T-helper 17 cell (primary cell): ENCODE measurements at regions not wholly inside any gene's neighbourhood (a gene's known extent, or its start where the extent isn't known, plus 50 kb on each side); places are given as distances from the start of the nearest gene placed in this dataset.
A peak's percentile ranks its signal among the peaks of the same experiment; 100 is the strongest.
"Not testable (repeated sequence)": the region's sequence is repeated elsewhere in the genome, so short reads cannot be mapped to it uniquely, and the experiment has no call there.

Experiments
- ATAC-seq: fragments of 150-1000 bp; cut with Tn5 transposase; 2 replicates; pipeline ENCODE4 v1.10.0; 2021; ENCODE audit warnings: mild to moderate bottlenecking, moderate library complexity
- DNase-seq, 3 donors: peaks; one replicate each; pipeline versions ENCODE4 v3.0.0 to v3.0.0-alpha.2; 2020 to 2021
- H3K9me3 ChIP-seq: one replicate; pipeline ENCODE4 v1.7.0; 2013; ENCODE audit warnings: low read length, mild to moderate bottlenecking; ENCODE audit not compliant: control insufficient read depth, poor library complexity, severe bottlenecking
- H3K27ac Mint-ChIP-seq: one replicate; pipeline ENCODE4 v1.8.0; 2022; ENCODE audit warnings: mild to moderate bottlenecking, moderate library complexity, mixed read lengths
- H3K27me3 Mint-ChIP-seq: one replicate; pipeline ENCODE4 v1.8.0; 2022; ENCODE audit warnings: mixed read lengths
- H3K36me3 Mint-ChIP-seq: one replicate; pipeline ENCODE4 v1.8.0; 2022; ENCODE audit warnings: low read depth, mixed read lengths
- H3K4me1 Mint-ChIP-seq: one replicate; pipeline ENCODE4 v1.8.0; 2022; ENCODE audit warnings: mild to moderate bottlenecking, mixed read lengths
- H3K4me3 Mint-ChIP-seq: one replicate; pipeline ENCODE4 v1.8.0; 2022; ENCODE audit warnings: mild to moderate bottlenecking, moderate library complexity, mixed read lengths

DNA sequence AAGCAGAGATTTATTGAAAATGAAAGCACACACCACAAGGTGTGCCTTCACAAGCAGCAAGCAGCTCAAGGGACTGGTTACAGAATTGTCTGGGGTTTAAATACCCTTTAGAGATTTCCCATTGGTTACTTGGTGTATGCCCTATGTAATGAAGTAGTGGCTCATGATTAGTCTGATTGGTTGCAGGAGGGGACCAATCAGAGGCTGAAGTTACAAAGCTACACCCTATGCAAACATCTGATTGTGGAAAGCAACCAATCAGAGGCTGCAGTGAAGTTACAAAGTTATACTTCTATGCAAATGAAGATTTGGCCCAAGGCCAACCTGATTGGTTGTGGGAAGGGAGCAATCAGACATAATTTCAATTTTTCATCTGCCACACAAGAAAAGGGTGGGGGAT lies 119.9 kb downstream of the C9orf152 start:
- Mint-ChIP-seq H3K27me3 (no peaks in the 10 kb centered on the region), H3K36me3 (peaks cover 7% of the 10 kb centered on the region), H3K27ac (peak overlapping the region; percentile 12), H3K4me3 (no peak overlapping the region), H3K4me1 (peaks cover 22% of the 10 kb centered on the region)
- DNase-seq (no peak), ATAC-seq (no peak)
- H3K9me3 ChIP-seq, result no peaks in the 10 kb centered on the region

DNA sequence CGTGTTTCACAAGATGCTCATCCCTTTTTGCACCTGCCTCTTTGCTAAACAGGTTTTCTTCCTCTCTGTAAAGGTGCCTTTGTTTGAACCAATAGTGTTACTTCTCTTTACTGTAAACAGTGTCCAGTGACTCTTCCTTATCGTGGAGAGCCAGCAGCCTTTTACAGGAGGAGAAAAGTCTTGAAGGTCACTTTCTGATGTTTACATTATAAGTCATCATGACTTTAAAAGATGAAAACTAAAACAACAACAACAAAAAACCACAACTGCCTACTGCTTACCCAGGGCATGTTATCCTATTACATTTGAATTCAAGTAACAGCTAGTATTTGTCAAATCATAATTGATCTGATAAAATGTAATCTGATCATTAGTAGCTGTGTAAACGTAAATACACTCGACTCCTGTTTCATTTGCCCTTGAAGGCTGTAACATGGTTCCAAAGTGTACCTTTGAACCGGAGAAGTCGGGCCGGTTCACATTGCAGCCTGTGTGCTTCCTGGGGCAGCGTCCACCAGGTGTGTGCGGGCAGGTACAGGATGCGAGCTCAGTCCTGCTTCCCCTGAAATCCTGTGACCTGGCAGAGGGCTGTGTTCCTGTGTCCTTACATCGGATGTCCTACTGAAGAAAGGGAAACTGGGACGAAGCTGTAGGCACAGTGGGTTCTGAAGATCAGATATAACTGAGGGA lies 118.1 kb downstream of the C9orf152 start:
- DNase-seq (no peak), ATAC-seq (no peak)
- Mint-ChIP-seq H3K27me3 (no peaks in the 10 kb centered on the region), H3K4me3 (no peak overlapping the region), H3K27ac (no peak overlapping the region), H3K36me3 (peaks cover 8% of the 10 kb centered on the region), H3K4me1 (peaks cover 23% of the 10 kb centered on the region)
- no peaks in the 10 kb centered on the region for H3K9me3 ChIP-seq

- ATAC-seq (no peak), DNase-seq (no peak)
- Mint-ChIP-seq H3K27me3 (no peaks in the 10 kb centered on the region), H3K4me1 (peaks cover 18% of the 10 kb centered on the region), H3K27ac (no peak overlapping the region), H3K4me3 (no peak overlapping the region), H3K36me3 (peaks cover 8% of the 10 kb centered on the region)
- no peaks in the 10 kb centered on the region for H3K9me3 ChIP-seq
These were observed 115.2 kb downstream of the C9orf152 start for GRCh38 chr9:110092792-110093191.

DNA sequence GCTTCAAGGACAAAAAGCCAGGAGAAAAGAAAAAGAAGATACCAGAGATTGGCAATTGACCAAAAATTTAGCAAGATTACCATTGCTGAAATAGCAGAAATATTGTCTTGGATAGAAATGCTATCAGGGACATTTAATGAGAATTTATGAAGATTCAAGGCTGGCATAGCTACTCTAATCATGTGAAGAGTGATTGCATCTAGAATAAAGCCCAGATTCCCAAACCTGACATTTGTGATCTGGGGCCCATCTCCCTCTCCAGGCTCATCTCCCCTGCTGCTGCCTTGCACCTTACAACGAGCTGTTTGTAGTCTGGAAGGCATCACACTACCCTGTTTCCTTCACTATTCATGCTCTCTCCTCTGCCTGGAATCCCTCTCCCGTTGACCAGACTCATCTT lies 114.5 kb downstream of the C9orf152 start:
- Mint-ChIP-seq H3K36me3 (peaks cover 7% of the 10 kb centered on the region), H3K4me3 (no peak overlapping the region), H3K4me1 (peaks cover 14% of the 10 kb centered on the region), H3K27ac (no peak overlapping the region), H3K27me3 (no peaks in the 10 kb centered on the region)
- H3K9me3 ChIP-seq, result no peaks in the 10 kb centered on the region
- DNase-seq, result no peak
- ATAC-seq, result no peak

- H3K4me3 Mint-ChIP-seq, result no peak overlapping the region
- H3K27ac Mint-ChIP-seq, result no peak overlapping the region
- H3K9me3 ChIP-seq, result no peaks in the 10 kb centered on the region
- ATAC-seq (no peak), DNase-seq (no peak)
- H3K36me3 Mint-ChIP-seq, result peaks cover 7% of the 10 kb centered on the region
- H3K4me1 Mint-ChIP-seq, result peaks cover 13% of the 10 kb centered on the region
- H3K27me3 Mint-ChIP-seq, result no peaks in the 10 kb centered on the region
These were observed 114.1 kb downstream of the C9orf152 start for GRCh38 chr9:110093871-110094270.

DNA sequence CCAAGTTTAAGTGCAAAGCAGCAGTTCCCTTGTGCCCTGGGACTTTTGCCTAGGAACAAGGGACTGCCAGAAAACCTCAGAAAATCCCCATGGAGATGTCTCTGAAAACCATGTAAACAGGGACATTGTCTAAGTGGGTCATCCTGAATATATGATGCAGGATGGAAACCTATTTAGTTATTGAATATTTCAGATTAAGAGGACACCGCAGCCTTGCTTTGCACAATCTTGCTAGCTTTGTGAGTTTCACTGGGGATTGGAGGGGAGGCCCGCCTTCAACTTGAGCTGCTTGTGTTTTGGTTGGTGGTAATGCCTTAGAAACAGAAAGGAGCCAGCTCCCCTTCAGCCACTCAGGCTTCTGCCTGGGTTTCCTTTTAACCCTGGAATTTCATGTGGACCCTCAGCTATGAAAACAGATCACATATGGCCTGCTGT lies 112.8 kb downstream of the C9orf152 start:
- peaks cover 7% of the 10 kb centered on the region for H3K36me3 Mint-ChIP-seq
- H3K27me3 Mint-ChIP-seq, result no peaks in the 10 kb centered on the region
- no peak overlapping the region for H3K4me3 Mint-ChIP-seq
- peaks cover 12% of the 10 kb centered on the region for H3K4me1 Mint-ChIP-seq
- no peaks in the 10 kb centered on the region for H3K9me3 ChIP-seq
- H3K27ac Mint-ChIP-seq, result no peak overlapping the region
- DNase-seq (no peak), ATAC-seq (no peak)

- Mint-ChIP-seq H3K27me3 (no peaks in the 10 kb centered on the region), H3K4me1 (peaks cover 9% of the 10 kb centered on the region), H3K36me3 (peaks cover 7% of the 10 kb centered on the region), H3K27ac (no peak overlapping the region), H3K4me3 (no peak overlapping the region)
- DNase-seq (no peak), ATAC-seq (no peak)
- H3K9me3 ChIP-seq, result no peaks in the 10 kb centered on the region
These were observed 112.2 kb downstream of the C9orf152 start for GRCh38 chr9:110095776-110096175.

GRCh38 chr9:110096674-110097073 lies 111.3 kb downstream of the C9orf152 start:
- H3K4me3 Mint-ChIP-seq, H3K4me1 Mint-ChIP-seq, H3K27me3 Mint-ChIP-seq, H3K36me3 Mint-ChIP-seq, H3K27ac Mint-ChIP-seq, H3K9me3 ChIP-seq, ATAC-seq, DNase-seq: not testable (repeated sequence)

GRCh38 chr9:110099236-110100095 lies 108.5 kb downstream of the C9orf152 start:
- H3K9me3 ChIP-seq, result no peaks in the 10 kb centered on the region
- Mint-ChIP-seq H3K27ac (no peak overlapping the region), H3K4me3 (no peak overlapping the region), H3K4me1 (peaks cover 9% of the 10 kb centered on the region), H3K27me3 (no peaks in the 10 kb centered on the region), H3K36me3 (peaks cover 4% of the 10 kb centered on the region)
- no peak for DNase-seq
- ATAC-seq, result no peak

- H3K4me1 Mint-ChIP-seq, result peaks cover 12% of the 10 kb centered on the region
- peaks cover 2% of the 10 kb centered on the region for H3K36me3 Mint-ChIP-seq
- ATAC-seq (no peak), DNase-seq (no peak)
- no peak overlapping the region for H3K27ac Mint-ChIP-seq
- H3K9me3 ChIP-seq, result no peaks in the 10 kb centered on the region
- H3K27me3 Mint-ChIP-seq, result no peaks in the 10 kb centered on the region
- H3K4me3 Mint-ChIP-seq, result no peak overlapping the region
These were observed 106.3 kb downstream of the C9orf152 start for GRCh38 chr9:110101531-110102161.

DNA sequence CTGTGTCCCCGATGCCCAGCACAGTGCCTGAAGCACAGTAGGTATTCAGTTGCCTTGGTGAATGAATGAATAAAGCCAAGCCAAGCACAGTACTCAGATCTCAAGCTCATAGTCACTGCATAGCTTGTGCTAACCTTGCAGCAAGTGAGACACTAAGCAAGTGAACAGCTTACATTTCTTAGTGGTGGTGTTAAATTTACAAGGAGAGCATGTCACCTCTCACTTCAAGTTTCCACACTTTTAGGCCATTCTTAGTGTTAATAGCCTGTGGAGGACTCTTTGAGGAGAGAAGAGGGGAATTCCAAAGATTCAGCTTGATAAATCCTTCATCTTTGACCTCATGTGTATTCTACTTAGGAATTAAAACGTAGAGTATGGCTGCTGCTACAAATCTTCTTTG lies 104.7 kb downstream of the C9orf152 start:
- no peak for DNase-seq
- no peak overlapping the region for H3K4me3 Mint-ChIP-seq
- no peak for ATAC-seq
- H3K27ac Mint-ChIP-seq, result no peak overlapping the region
- H3K4me1 Mint-ChIP-seq, result peaks cover 12% of the 10 kb centered on the region
- peaks cover 2% of the 10 kb centered on the region for H3K36me3 Mint-ChIP-seq
- no peaks in the 10 kb centered on the region for H3K9me3 ChIP-seq
- no peaks in the 10 kb centered on the region for H3K27me3 Mint-ChIP-seq

GRCh38 chr9:110104261-110104809 lies 103.6 kb downstream of the C9orf152 start:
- H3K4me1 Mint-ChIP-seq, result peaks cover 12% of the 10 kb centered on the region
- DNase-seq (no peak), ATAC-seq (no peak)
- no peak overlapping the region for H3K4me3 Mint-ChIP-seq
- no peaks in the 10 kb centered on the region for H3K9me3 ChIP-seq
- H3K36me3 Mint-ChIP-seq, result peaks cover 2% of the 10 kb centered on the region
- no peaks in the 10 kb centered on the region for H3K27me3 Mint-ChIP-seq
- H3K27ac Mint-ChIP-seq, result no peak overlapping the region

DNA sequence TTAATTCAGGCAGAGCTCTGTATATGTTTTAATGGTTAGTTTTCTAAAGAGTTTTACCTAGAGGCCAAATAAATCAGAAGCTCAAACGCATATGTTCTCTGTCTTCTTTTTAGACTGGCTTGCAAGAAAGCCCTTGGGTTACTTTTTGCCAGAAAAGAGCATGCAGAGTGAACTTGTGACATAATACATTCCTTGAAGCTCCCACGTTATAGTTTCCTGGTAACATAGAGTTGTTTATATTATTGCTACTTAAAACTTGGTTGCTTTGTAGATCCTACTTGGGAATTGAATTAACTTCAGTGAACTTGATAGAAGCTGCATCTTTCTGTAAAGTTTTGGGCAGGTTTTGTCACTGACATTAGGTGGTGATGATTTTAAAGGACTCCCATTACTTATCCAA lies 102.9 kb downstream of the C9orf152 start:
- no peaks in the 10 kb centered on the region for H3K27me3 Mint-ChIP-seq
- H3K36me3 Mint-ChIP-seq, result peaks cover 2% of the 10 kb centered on the region
- no peak for ATAC-seq
- DNase-seq, result no peak
- H3K4me1 Mint-ChIP-seq, result peaks cover 14% of the 10 kb centered on the region
- no peaks in the 10 kb centered on the region for H3K9me3 ChIP-seq
- no peak overlapping the region for H3K4me3 Mint-ChIP-seq
- H3K27ac Mint-ChIP-seq, result no peak overlapping the region
